GM18868 (cell line): ENCODE measurements at regions not wholly inside any gene's neighbourhood (a gene's known extent, or its start where the extent isn't known, plus 50 kb on each side); places are given as distances from the start of the nearest gene placed in this dataset.

Source experiments
- ATAC-seq: cut with Tn5 transposase; IDR thresholded peaks from one replicate; pipeline ENCODE4 v1.9.1; 2021; ENCODE audit warnings: mild to moderate bottlenecking, moderate library complexity; ENCODE audit not compliant: unreplicated experiment

GRCh38 chr5:2658881-2659470 lies 92.5 kb downstream of the IRX2 start:
- ATAC-seq, result no peak

- no peak for ATAC-seq
Observed at GRCh38 chr5:2658447-2658846, 93.0 kb downstream of the IRX2 start.

- no peak for ATAC-seq
Observed at GRCh38 chr5:2657151-2657550, 94.3 kb downstream of the IRX2 start.

GRCh38 chr5:2656206-2656605 lies 95.3 kb downstream of the IRX2 start:
- ATAC-seq, result no peak

GRCh38 chr5:2653991-2654390 lies 97.5 kb downstream of the IRX2 start:
- no peak for ATAC-seq

- no peak for ATAC-seq
Observed at GRCh38 chr5:2651116-2651515, 100.4 kb downstream of the IRX2 start.

- ATAC-seq, result no peak
Observed at GRCh38 chr5:2642684-2643345, 108.7 kb downstream of the IRX2 start.

GRCh38 chr5:2640717-2641116 lies 110.8 kb downstream of the IRX2 start:
- no peak for ATAC-seq

GRCh38 chr5:2639425-2639824 lies 112.1 kb downstream of the IRX2 start:
- no peak for ATAC-seq

- ATAC-seq, result no peak
Observed at GRCh38 chr5:2634399-2635176, 116.9 kb downstream of the IRX2 start.

- ATAC-seq, result no peak
Observed at GRCh38 chr5:2633992-2634391, 117.5 kb downstream of the IRX2 start.

GRCh38 chr5:2631758-2632157 lies 119.7 kb downstream of the IRX2 start:
- ATAC-seq, result no peak

GRCh38 chr5:2629045-2629444 lies 122.4 kb downstream of the IRX2 start:
- no peak for ATAC-seq

- no peak for ATAC-seq
Observed at GRCh38 chr5:2627867-2628266, 123.6 kb downstream of the IRX2 start.

GRCh38 chr5:2626572-2626971 lies 124.9 kb downstream of the IRX2 start:
- ATAC-seq, result no peak

GRCh38 chr5:2622866-2623265 lies 128.6 kb downstream of the IRX2 start:
- ATAC-seq, result no peak

GRCh38 chr5:2621631-2622030 lies 129.8 kb downstream of the IRX2 start:
- ATAC-seq, result no peak

- ATAC-seq, result no peak
Observed at GRCh38 chr5:2619216-2619615, 132.3 kb downstream of the IRX2 start.

GRCh38 chr5:2617461-2617860 lies 134.0 kb downstream of the IRX2 start:
- no peak for ATAC-seq

- ATAC-seq, result no peak
Observed at GRCh38 chr5:2615917-2616316, 135.6 kb downstream of the IRX2 start.

GRCh38 chr5:2614571-2614970 lies 136.9 kb downstream of the IRX2 start:
- ATAC-seq, result no peak

- no peak for ATAC-seq
Observed at GRCh38 chr5:2611659-2612058, 139.8 kb downstream of the IRX2 start.
